Erythroblast (primary cell): ENCODE measurements at regions not wholly inside any gene's neighbourhood (a gene's known extent, or its start where the extent isn't known, plus 50 kb on each side); places are given as distances from the start of the nearest gene placed in this dataset.

Experiments used
- DNase-seq, 2 experiments: peaks; one replicate each; lab custom pipeline; 2025; lab: John Stamatoyannopoulos, UW
- GATA1 ChIP-seq: IDR thresholded peaks from 2 replicates; pipeline ENCODE4 v1.6.1; 2011; ENCODE audit warnings: low read depth, mild to moderate bottlenecking, control low read depth, low read length, moderate library complexity
- POLR2A ChIP-seq: IDR thresholded peaks from 2 replicates; pipeline ENCODE4 v1.6.1; 2011; ENCODE audit warnings: mild to moderate bottlenecking, low read length

- no peak for DNase-seq
- TF ChIP-seq GATA1: no peak
- TF ChIP-seq POLR2A: no peak
Observed at GRCh38 chr13:112248406-112248760, 127.8 kb upstream of the SPACA7 start.

- TF ChIP-seq POLR2A: no peak
- no peak for TF ChIP-seq GATA1
- DNase-seq: no peak
Observed at GRCh38 chr13:112248862-112249592, 127.1 kb upstream of the SPACA7 start.

GRCh38 chr13:112249644-112250610, 126.2 kb upstream of the SPACA7 start:
- no peak for DNase-seq
- no peak for TF ChIP-seq POLR2A
- no peak for TF ChIP-seq GATA1

- no peak for TF ChIP-seq GATA1
- no peak for TF ChIP-seq POLR2A
- DNase-seq: no peak
Observed at GRCh38 chr13:112250788-112251445, 125.2 kb upstream of the SPACA7 start.

GRCh38 chr13:112251930-112252585, 124.1 kb upstream of the SPACA7 start:
- DNase-seq: no peak
- no peak for TF ChIP-seq POLR2A
- TF ChIP-seq GATA1: no peak

- no peak for TF ChIP-seq POLR2A
Observed at GRCh38 chr13:112252804-112253590, 123.2 kb upstream of the SPACA7 start.

GRCh38 chr13:112253631-112254030, 122.5 kb upstream of the SPACA7 start:
- TF ChIP-seq GATA1 (no peak), POLR2A (no peak)
- no peak for DNase-seq

More at GRCh38 chr13:112252804-112253590, 123.2 kb upstream of the SPACA7 start:
- no peak for DNase-seq

GRCh38 chr13:112254061-112254818, 121.9 kb upstream of the SPACA7 start:
- TF ChIP-seq GATA1 (no peak), POLR2A (no peak)

GRCh38 chr13:112254900-112255299, 121.3 kb upstream of the SPACA7 start:
- no peak for TF ChIP-seq GATA1
- no peak for TF ChIP-seq POLR2A
- DNase-seq: no peak

More at GRCh38 chr13:112254061-112254818, 121.9 kb upstream of the SPACA7 start:
- no peak for DNase-seq

GRCh38 chr13:112255550-112256120, 120.5 kb upstream of the SPACA7 start:
- no peak for TF ChIP-seq POLR2A
- no peak for TF ChIP-seq GATA1
- no peak for DNase-seq

GRCh38 chr13:112256716-112257494, 119.2 kb upstream of the SPACA7 start:
- TF ChIP-seq GATA1 (no peak), POLR2A (no peak)
- DNase-seq: no peak
